Endodermal cell (in vitro differentiated cells): ENCODE measurements at regions not wholly inside any gene's neighbourhood (a gene's known extent, or its start where the extent isn't known, plus 50 kb on each side); places are given as distances from the start of the nearest gene placed in this dataset.

Experiments
- DNase-seq: peaks from one replicate; pipeline ENCODE4 v3.0.0-alpha.2; 2017
- H3K27ac ChIP-seq: 2 replicates; pipeline ENCODE4 v1.5.1; 2013; ENCODE audit warnings: mild to moderate bottlenecking, low read depth, low read length, moderate library complexity
- H3K27me3 ChIP-seq: 2 replicates; pipeline ENCODE4 v1.6.1; 2013; ENCODE audit warnings: mild to moderate bottlenecking, low read length, moderate library complexity; ENCODE audit not compliant: insufficient read depth, control insufficient read depth, poor library complexity, severe bottlenecking
- H3K36me3 ChIP-seq: 2 replicates; pipeline ENCODE4 v1.7.0; 2013; ENCODE audit warnings: mild to moderate bottlenecking, low read length, moderate library complexity; ENCODE audit not compliant: control insufficient read depth, insufficient read depth
- H3K4me1 ChIP-seq: one replicate; pipeline ENCODE4 v1.7.0; 2013; ENCODE audit warnings: low read length; ENCODE audit not compliant: control insufficient read depth, insufficient read depth
- H3K4me3 ChIP-seq: 2 replicates; pipeline ENCODE4 v1.5.1; 2013; ENCODE audit warnings: mild to moderate bottlenecking, low read length, moderate library complexity
- H3K9ac ChIP-seq: 2 replicates; pipeline ENCODE4 v1.6.1; 2013; ENCODE audit warnings: mild to moderate bottlenecking, low read length, moderate library complexity; ENCODE audit not compliant: poor library complexity, severe bottlenecking; ENCODE audit errors: extremely low read depth
- H3K9me3 ChIP-seq: 2 replicates; pipeline ENCODE4 v1.6.1; 2013; ENCODE audit warnings: mild to moderate bottlenecking, low read length, moderate library complexity; ENCODE audit not compliant: control insufficient read depth
- H3K27ac Mint-ChIP-seq: 2 replicates; pipeline ENCODE4 v1.8.0; 2020; ENCODE audit warnings: mixed read lengths
- H3K27me3 Mint-ChIP-seq: 2 replicates; pipeline ENCODE4 v1.8.0; 2021; ENCODE audit warnings: mild to moderate bottlenecking, mixed read lengths; ENCODE audit not compliant: insufficient read depth
- H3K36me3 Mint-ChIP-seq: 2 replicates; pipeline ENCODE4 v1.8.0; 2020; ENCODE audit warnings: low read depth, mixed read lengths
- H3K4me1 Mint-ChIP-seq: 2 replicates; pipeline ENCODE4 v1.8.0; 2020; ENCODE audit warnings: mixed read lengths
- H3K4me3 Mint-ChIP-seq: 2 replicates; pipeline ENCODE4 v1.8.0; 2020; ENCODE audit warnings: mild to moderate bottlenecking, moderate library complexity, mixed read lengths
- H3K9me3 Mint-ChIP-seq: 2 replicates; pipeline ENCODE4 v1.8.0; 2020; ENCODE audit warnings: mild to moderate bottlenecking, mixed read lengths
- CTCF ChIP-seq: fragments of 200-600 bp; sonication (generic); conservative IDR thresholded peaks from 2 replicates; pipeline ENCODE4 v1.5.0; 2021; ENCODE audit warnings: antibody characterized with exemption, mild to moderate bottlenecking
- WGBS, 2 experiments: methylation state at CpG; one replicate each; pipeline versions ENCODE4 v1.1.5 to v1.1.7; 2013; ENCODE audit warnings: missing lambda C conversion rate in 2 of 2, mixed read lengths in 1 of 2; ENCODE audit not compliant: insufficient coverage in 1 of 2, insufficient read length in 1 of 2; 5-methylcytosine and 5-hydroxymethylcytosine counted together

GRCh38 chr2:176999301-176999700 is 213.3 kb upstream of the HNRNPA3 start:
- no peak overlapping the region for H3K4me3 Mint-ChIP-seq
- peaks cover 5% of the 10 kb centered on the region for H3K9me3 ChIP-seq
- H3K4me3 ChIP-seq, result no peak overlapping the region
- peaks cover 17% of the 10 kb centered on the region for H3K4me1 Mint-ChIP-seq
- 92% methylated on average over 1 of the region's 1 CpG; no CpG with 5 or more reads in 1 of the 2 experiments for WGBS, 2 experiments
- no peak for TF ChIP-seq CTCF
- no peaks in the 10 kb centered on the region for H3K9me3 Mint-ChIP-seq
- H3K27me3 ChIP-seq, result no peaks in the 10 kb centered on the region
- H3K36me3 ChIP-seq, result no peaks in the 10 kb centered on the region
- H3K27ac ChIP-seq, result no peak overlapping the region
- H3K27ac Mint-ChIP-seq, result no peak overlapping the region
- no peaks in the 10 kb centered on the region for H3K36me3 Mint-ChIP-seq
- peaks cover 9% of the 10 kb centered on the region for H3K4me1 ChIP-seq
- DNase-seq, result no peak
- no peak overlapping the region for H3K9ac ChIP-seq
- H3K27me3 Mint-ChIP-seq, result peaks cover 21% of the 10 kb centered on the region

GRCh38 chr2:177000061-177000714 is 212.4 kb upstream of the HNRNPA3 start:
- WGBS, 2 experiments, result 77 to 100% methylated on average over 2 to 4 of the region's 4 CpGs

GRCh38 chr2:177000715-177001072 is 211.9 kb upstream of the HNRNPA3 start:
- Histone ChIP-seq H3K9ac (no peak overlapping the region), H3K9me3 (peaks cover 7% of the 10 kb centered on the region), H3K4me1 (peaks cover 9% of the 10 kb centered on the region), H3K27me3 (no peaks in the 10 kb centered on the region), H3K4me3 (peak overlapping the region; percentile 50), H3K36me3 (no peaks in the 10 kb centered on the region), H3K27ac (no peak overlapping the region)
- DNase-seq, result no peak
- Mint-ChIP-seq H3K4me1 (peaks cover 17% of the 10 kb centered on the region), H3K36me3 (no peaks in the 10 kb centered on the region), H3K9me3 (no peaks in the 10 kb centered on the region), H3K27me3 (peaks cover 15% of the 10 kb centered on the region), H3K27ac (no peak overlapping the region), H3K4me3 (no peak overlapping the region)
- 83 to 90% methylated on average over 3 to 4 of the region's 4 CpGs for WGBS, 2 experiments
- TF ChIP-seq CTCF, result no peak

More at GRCh38 chr2:177000061-177000714, 212.4 kb upstream of the HNRNPA3 start:
- peaks cover 9% of the 10 kb centered on the region for H3K4me1 ChIP-seq
- no peak for TF ChIP-seq CTCF
- Mint-ChIP-seq H3K36me3 (no peaks in the 10 kb centered on the region), H3K4me3 (no peak overlapping the region), H3K27me3 (peaks cover 15% of the 10 kb centered on the region), H3K9me3 (no peaks in the 10 kb centered on the region), H3K27ac (no peak overlapping the region), H3K4me1 (peaks cover 17% of the 10 kb centered on the region)
- no peaks in the 10 kb centered on the region for H3K36me3 ChIP-seq
- no peaks in the 10 kb centered on the region for H3K27me3 ChIP-seq
- no peak overlapping the region for H3K27ac ChIP-seq
- H3K9me3 ChIP-seq, result peaks cover 5% of the 10 kb centered on the region
- H3K9ac ChIP-seq, result no peak overlapping the region
- peak; percentile 59 for DNase-seq
- H3K4me3 ChIP-seq, result peak overlapping the region; percentile 50
